Left lobe of liver (tissue), 2 donors: ENCODE measurements at regions not wholly inside any gene's neighbourhood (a gene's known extent, or its start where the extent isn't known, plus 50 kb on each side); places are given as distances from the start of the nearest gene placed in this dataset.
"Not testable (repeated sequence)": the region's sequence is repeated elsewhere in the genome, so short reads cannot be mapped to it uniquely, and the experiment has no call there.

Experiments used
- ATAC-seq: fragments of 200-7000 bp; cut with Tn5 transposase; one replicate; pipeline ENCODE4 v1.9.1; 2020; ENCODE audit warnings: mild to moderate bottlenecking, moderate library complexity
- DNase-seq: peaks from one replicate; pipeline ENCODE4 v3.0.0-alpha.2; 2020; ENCODE audit warnings: low spot score
- donor health status: DM: no; HTN: no; CAD: no; lungs with moderate emphysema.
- donor health status: DM: no; HTN: yes; CAD: no.

DNA sequence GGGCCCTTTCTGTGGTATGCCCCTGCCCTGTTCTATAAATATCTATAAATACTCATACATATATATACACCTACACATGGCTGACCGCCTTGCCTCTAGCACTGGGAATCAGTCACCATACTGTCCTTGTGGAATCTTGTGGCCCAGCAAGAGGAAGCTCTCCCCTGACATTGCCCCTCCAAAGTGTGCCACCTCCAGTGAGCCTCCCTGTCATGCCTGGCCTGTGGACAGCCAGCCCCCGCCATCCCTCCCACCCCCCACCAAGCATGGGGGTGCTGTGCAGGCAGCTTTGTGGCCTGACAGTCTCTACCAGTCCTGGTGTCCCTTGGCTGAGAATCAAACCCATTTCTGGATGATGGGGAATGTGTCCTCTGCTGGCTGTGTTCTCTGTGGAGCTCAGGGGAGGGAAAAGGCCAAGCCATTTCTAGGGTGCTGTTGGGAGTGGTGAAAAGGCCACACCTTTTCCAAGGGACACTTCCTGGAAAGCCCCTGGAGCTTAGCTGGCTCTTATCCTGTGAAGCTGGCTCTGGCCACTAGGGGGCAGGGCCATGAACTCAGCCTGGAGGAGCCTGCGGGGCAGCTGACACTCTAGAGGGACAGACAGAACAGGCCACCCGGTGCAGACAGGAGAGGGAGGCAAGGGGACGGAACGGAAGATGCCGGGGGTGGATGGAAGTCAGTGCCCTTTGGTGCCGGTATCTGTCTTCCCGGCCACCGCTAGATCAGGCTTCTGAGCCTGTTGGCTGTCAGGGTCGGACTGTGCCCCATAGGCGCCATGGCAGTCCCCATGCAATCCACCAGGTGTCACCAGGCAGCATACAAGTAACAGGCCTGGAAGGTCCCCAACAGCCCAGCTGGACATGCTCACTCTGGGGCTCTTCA, 167.2 kb downstream of the TBC1D2B start:
- ATAC-seq = peak; percentile 84
- peak; percentile 82 for DNase-seq

GRCh38 chr15:77909182-77909940, 168.2 kb downstream of the TBC1D2B start:
- no peak for ATAC-seq

DNA sequence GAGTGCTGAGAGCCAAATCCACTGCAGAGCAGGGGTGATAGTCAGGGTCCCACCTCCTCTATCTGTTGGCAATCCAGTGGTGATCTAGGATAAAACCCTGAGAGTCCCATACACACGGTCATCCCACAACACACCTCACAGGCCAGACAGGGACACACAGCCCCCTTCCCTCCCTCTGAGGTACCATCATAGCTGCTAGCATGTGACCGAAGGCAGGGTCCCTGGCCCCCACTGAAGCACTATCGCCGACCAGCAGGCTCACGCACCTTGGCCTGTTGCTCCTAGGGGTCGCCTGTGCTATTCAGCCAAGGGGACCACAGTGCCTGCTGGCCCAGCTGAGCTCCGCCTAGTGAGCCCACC, 168.8 kb downstream of the TBC1D2B start:
- ATAC-seq, DNase-seq: not testable (repeated sequence)

More at GRCh38 chr15:77909182-77909940, 168.2 kb downstream of the TBC1D2B start:
- DNase-seq = peak; percentile 36

- ATAC-seq = peak; percentile 87
- peak; percentile 55 for DNase-seq
These were observed 169.4 kb downstream of the TBC1D2B start for GRCh38 chr15:77907824-77908751.

- DNase-seq = peak; percentile 33
- not testable (repeated sequence) for ATAC-seq
These were observed 171.2 kb downstream of the TBC1D2B start for GRCh38 chr15:77906062-77906990.

DNA sequence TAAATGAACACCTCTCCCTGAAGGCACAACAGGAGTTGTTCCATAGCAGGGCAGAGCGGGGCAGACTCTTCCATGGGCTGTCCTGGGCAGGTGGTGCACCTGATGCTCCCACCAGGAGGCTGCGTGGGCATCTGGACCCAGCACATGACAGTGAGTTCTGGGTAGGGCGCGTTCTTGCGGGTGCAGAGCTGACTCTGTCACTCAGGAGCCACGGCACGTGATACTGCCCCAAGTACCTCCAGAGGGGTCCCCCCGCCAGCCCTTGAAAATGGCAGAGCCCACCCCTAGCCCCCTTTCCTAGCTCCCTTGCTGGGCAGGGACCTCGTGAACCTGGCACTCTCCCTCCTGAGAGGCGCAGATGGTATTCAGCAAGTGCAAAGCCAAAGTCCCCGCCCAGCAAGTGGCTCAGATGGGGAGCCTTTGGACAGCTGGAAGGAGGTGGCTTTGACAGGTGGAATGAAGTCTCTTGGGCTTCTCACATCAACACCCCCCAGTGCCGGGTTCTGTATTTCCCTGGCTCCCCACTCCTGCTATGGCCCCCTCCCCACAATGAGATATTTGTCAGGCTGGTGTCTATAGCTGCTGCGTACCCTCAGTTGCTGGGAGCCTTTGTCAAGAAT, 172.1 kb downstream of the TBC1D2B start:
- ATAC-seq (no peak), DNase-seq (peak; percentile 39)

GRCh38 chr15:77904901-77905300, 172.6 kb downstream of the TBC1D2B start:
- ATAC-seq = no peak
- DNase-seq = no peak

DNA sequence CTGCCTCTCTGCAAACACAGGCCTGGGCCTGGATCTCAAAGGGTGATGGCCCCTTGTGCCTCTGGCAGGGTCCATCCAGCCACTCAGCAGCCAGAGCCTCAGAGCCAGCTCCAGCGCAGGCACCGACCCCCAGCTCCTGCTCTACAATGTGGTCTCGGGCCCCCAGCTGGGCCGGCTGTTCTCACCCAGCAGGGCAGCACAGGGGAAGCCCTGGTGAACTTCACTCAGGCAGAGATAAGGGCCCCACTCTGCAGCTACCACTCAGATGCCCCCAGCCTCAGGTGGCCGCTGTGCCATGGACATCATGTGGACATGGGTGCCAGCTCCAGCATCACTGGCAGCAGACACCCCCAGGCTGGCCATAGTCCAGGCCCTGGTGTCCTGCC, 173.1 kb downstream of the TBC1D2B start:
- ATAC-seq = no peak
- DNase-seq = no peak

DNA sequence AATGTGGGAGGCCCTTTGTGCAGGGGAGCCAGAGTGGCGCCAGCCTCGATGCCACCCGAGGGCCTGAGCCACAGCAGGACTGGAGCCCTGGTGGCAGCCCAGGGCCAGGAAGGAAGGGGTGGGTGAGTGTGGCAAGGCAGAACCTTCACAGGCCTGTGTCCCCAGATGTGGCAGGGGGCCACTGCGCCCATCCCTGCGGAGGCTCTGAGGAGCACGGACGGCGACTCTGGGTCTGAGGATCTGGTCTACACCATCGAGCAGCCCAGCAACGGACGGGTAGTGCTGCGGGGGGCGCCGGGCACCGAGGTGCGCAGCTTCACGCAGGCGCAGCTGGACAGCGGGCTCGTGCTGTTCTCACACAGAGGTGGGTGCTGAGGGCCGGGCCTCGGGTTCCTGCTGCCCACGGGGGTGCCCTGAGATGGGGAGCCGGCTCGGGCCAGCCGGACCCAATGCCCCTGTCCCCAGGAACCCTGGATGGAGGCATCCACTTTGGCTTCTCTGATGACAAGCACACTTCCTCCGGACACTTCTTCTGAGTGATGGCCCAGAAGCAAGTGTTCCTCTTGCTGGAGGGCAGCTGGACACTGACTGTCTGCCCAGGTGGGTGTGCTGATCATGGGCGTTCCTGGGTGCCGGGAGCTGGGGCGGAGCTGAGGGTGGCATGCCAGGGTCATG, 173.6 kb downstream of the TBC1D2B start:
- not testable (repeated sequence) for ATAC-seq, DNase-seq

GRCh38 chr15:77902921-77903760, 174.4 kb downstream of the TBC1D2B start:
- ATAC-seq = peak; percentile 61
- DNase-seq = not testable (repeated sequence)

GRCh38 chr15:77901921-77902750, 175.4 kb downstream of the TBC1D2B start:
- ATAC-seq = no peak
- DNase-seq = no peak

DNA sequence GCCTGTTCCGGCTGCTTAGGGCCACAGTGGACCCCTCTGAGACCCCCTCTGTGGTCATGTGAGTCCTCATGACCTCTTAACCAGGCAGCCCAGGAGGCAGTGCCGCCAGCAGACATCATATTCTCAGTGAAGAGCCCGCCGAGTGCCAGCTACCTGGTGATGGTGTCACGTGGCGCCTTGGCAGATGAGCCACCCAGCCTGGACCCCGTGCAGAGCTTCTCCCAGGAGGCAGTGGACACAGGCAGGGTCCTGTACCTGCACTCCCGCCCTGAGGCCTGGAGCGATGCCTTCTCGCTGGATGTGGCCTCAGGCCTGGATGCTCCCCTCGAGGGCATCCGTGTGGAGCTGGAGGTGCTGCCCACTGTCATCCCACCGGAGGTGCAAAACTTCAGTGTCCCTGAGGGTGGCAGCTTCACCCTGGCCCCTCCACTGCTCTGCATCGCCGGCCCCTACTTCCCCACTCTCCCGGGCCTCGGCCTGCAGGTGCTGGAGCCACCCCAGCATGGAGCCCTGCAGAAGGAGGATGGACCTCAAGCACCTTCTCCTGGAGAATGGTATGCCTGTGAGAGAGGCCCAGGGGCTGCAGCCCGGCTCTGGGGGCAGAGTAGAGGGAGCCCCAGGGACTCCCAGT, 176.1 kb downstream of the TBC1D2B start:
- no peak for DNase-seq
- no peak for ATAC-seq

DNA sequence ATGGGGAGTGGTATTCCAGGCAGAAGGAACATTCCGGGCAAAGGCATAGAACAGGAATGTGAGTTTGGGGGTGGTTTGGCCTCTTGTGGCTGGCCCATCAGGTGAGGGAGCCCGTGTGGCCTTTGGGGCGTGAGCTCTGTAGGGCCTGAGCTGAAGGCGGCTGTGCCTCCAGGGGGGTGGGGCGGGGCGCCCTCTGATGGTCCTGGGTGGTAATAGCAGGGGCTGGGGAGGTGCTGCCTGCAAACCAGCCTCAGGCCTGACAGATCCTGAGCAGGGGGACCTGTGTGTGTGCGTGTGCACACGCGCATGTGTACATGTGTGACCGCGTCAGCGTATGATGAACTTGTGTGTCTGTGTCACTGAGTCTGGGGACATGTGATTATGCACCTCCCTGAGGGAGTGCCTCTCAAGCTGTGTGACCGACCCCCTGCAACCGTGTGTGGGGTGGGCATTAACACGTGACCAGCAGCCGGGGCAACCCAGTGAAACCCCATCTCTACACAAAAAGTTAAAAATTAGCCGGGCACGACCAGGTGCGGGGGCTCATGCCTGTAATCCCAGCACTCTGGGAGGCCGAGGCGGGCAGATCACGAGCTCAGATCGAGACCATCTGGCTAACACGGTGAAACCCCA, 177.1 kb downstream of the TBC1D2B start:
- ATAC-seq = peak; percentile 85
- not testable (repeated sequence) for DNase-seq

DNA sequence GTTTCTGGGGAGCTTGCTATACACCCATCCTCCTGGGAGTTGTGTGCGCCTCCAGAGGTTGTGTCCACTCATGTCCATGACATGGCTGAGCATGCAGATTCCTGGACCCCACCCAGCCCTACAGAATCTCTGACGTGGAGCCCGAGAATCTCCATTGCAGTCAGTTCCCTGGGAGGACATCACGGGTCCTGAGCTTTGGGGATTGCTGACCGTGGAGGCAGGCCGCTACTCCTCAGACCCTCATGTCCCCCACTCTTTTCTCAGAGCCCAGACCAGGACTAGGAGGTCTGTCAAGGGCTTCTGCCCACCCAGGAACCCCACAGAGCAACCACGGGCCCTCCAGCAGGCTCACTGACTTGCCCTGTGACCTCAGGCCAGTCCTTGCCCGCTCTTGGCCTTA, 177.7 kb downstream of the TBC1D2B start:
- not testable (repeated sequence) for ATAC-seq, DNase-seq

GRCh38 chr15:77898811-77899730, 178.4 kb downstream of the TBC1D2B start:
- ATAC-seq = no peak
- no peak for DNase-seq
